HG03558 (cell line): ENCODE measurements at regions not wholly inside any gene's neighbourhood (a gene's known extent, or its start where the extent isn't known, plus 50 kb on each side); places are given as distances from the start of the nearest gene placed in this dataset.
"Not testable (repeated sequence)": the region's sequence is repeated elsewhere in the genome, so short reads cannot be mapped to it uniquely, and the experiment has no call there.

ENCODE experiments used
- ATAC-seq: cut with Tn5 transposase; IDR thresholded peaks from one replicate; pipeline ENCODE4 v1.9.1; 2021; ENCODE audit warnings: moderate number of reproducible peaks; ENCODE audit not compliant: unreplicated experiment; ENCODE audit errors: extremely low read depth

DNA sequence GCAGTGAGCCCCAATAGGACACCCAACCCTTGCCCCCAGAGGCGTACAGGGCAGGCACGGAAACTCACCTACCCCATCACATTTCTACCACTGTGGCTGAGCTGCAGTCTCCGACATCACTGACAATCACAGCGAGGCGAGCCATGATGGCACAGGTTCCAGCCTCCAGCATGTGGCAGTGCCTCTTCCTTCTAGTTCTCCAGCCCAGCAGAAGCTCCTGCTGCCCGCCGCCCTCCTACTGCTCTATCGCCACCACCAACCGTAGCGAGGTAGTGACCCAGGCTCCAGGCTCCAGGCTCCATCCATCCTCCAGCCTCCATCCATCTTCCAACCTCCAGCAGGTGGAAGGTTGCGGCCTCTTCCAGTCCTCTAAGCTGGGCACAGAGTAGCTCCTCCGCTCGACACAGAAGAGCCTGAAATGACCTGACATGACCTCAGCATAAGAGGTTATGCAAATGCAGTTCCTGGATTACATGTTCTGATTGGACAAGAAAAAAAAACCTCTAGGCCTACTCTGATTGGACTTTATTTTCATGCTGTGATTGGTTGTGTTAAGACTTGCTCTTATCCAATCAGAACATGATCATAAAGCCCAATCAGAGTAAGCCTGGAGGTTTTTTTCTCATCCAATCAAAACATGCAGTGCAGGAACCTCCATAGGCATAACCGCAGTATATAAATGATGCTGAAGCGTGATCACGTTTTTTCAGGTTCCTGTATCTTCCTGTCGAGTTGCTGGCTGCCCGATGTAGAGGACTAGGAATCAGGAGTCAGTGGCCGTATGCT is 438.9 kb upstream of the ZNF337 start:
- no peak for ATAC-seq

DNA sequence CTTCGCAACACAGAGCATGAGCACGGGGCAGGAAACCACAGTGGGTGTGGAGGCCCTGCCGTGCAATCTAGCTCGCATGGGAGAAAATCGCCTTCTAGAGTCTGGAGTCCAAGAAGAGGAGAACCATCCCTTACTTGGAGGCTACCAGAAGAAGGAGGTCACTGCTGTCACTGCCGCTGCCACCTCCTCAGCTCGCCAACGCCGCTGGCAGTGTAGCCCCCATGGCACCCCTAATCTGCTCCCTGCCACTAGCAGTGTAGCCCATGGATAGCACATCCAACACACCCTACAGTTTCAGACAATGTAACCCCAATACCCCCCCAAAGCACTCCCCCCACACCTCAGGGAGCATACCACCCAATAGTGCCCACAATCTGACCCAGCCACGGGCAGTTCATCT is 438.0 kb upstream of the ZNF337 start:
- no peak for ATAC-seq

DNA sequence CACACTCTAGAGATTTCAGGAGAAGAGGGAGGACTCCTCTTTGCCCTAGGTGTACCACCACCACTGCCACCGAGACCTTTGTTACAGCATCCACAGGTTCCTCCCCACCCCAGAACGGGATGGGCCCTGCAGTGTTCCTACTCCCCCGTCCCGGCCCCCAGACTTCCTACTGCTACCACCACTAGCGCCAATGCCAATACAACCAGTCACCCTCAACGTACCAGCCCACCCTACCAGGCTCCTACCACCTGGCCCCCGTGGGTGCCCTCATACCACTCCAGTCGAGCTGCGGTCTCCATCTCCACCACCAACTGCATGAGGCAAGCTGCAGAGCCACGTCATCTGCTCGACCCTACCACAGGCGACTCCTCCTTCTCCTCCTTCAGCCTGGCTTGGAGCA is 437.1 kb upstream of the ZNF337 start:
- not testable (repeated sequence) for ATAC-seq

DNA sequence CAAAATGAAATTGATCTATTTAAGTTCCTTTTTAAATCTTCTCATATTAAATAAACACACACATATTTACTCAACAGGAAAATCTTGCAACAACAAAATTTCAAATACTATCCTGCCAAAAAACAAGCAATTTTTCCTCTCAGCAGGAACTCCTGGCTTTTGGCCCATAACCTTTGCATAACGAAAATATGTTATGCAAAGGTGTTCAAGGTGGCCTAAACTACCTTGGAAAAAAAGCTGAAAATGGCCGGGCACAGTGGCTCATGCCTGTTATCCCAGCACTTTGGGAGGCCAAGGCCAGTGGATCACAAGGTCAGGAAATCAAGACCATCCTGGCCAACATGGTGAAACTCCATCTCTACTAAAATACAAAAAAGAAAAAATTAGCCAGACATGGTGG is 424.3 kb upstream of the ZNF337 start:
- ATAC-seq: not testable (repeated sequence)

DNA sequence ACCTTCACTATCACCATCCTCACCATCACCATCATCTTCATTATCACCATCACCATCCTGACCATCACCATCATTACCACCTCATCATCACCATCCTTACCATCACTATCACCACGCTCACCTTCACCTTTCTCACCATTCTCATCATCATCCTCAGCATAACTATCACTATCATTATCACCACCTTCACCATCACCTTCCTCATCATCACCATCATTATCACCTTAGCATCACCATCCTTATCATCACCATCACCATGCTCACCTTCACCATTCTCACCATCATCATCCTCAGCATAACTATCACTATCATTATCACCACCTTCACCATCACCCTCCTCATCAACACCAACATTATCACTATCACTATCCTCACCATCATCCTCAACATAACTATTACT is 397.8 kb upstream of the ZNF337 start:
- not testable (repeated sequence) for ATAC-seq

DNA sequence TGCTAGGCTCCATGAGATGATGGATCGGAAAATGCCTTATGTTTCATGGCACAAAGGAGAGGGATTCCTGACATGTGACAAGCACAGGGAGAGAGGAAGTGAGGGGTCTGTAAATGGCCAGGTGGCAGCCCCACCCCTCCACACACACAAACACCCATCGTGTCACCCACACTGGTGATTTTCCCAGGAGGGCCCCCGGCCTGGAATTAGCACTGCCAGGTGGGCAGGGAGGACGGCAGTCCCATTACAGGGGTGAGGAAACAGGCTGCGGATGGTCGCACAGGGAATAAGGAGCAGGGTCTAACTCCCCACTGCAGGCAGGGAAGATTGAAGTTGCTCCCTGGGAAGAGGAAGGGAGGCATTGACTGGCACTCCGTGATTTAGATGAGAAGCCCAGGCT is 395.3 kb upstream of the ZNF337 start:
- not testable (repeated sequence) for ATAC-seq

DNA sequence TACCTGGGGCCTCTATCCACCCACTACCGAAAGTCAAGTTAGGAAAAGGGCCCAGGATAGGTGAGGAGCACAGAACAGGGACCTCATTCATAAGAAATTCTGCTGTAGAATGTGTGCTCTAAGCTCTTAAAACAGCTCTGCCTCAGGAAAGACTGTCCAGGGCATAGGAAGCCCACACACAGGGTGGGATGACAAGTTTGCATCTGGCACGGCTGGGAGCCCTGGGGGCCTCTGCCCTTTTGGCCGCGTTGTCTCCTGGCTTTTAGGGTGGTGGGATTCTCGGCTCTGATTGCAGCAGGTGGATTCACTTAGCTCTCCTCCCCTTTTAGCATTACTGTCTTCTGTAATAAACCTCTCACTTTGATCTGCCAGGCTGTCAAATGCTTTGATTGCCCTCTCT is 389.5 kb upstream of the ZNF337 start:
- ATAC-seq: not testable (repeated sequence)

DNA sequence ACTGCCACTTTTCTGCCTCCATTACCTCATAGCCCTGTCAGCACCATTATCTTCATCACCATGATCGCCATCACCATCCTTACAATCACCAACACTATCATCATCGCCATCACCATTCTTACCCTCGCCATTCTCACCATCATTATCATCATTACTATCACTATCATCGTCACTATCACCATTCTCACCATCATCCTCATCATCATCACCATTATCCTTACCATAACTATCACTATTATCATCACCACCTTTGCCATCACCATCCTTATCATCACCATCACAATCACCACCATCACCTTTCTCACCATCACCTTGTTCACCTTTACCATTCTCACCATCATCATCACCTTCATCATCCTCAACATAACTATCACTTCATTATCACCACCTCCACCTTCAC is 377.3 kb upstream of the ZNF337 start:
- not testable (repeated sequence) for ATAC-seq

DNA sequence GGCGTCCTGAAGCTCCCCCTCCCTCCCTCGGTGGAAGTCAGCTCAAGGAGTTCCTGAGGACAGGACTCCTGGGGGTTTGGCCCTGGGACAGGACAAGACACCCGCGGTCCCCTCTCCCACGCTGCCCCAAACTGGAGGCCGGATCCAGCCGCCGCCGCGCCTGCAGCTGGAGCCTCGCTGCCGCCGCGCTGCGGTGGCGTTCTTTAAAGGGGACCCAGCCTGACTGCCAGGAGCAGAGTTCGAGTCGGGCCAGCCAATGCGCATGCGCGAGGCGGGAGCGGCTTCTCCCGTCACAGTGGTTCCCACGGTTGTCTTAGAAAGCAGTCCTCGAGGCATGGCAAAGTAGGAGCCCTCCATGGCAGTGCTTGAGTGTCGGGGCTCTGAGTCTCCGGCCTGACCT is 362.7 kb upstream of the ZNF337 start:
- not testable (repeated sequence) for ATAC-seq

DNA sequence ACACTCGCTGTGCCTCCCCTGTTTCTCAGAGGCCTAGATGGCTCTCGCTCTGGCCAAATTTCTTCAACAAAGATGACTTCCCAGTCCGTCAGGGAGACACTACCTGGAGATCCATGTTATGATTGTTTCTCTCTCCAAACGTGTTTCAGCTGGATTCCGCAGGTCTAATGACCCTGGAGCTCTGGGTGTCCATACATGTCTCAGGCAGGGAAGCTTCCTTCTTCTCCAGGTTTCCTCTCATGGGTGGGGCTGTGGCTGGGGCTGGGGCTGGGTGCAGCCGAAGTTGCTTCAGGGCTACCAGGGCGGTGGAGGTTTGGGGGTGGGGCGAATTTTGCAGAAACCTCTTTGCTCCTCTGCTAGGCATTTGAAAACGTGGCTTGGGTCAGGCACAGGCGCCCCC is 361.8 kb upstream of the ZNF337 start:
- ATAC-seq: not testable (repeated sequence)

DNA sequence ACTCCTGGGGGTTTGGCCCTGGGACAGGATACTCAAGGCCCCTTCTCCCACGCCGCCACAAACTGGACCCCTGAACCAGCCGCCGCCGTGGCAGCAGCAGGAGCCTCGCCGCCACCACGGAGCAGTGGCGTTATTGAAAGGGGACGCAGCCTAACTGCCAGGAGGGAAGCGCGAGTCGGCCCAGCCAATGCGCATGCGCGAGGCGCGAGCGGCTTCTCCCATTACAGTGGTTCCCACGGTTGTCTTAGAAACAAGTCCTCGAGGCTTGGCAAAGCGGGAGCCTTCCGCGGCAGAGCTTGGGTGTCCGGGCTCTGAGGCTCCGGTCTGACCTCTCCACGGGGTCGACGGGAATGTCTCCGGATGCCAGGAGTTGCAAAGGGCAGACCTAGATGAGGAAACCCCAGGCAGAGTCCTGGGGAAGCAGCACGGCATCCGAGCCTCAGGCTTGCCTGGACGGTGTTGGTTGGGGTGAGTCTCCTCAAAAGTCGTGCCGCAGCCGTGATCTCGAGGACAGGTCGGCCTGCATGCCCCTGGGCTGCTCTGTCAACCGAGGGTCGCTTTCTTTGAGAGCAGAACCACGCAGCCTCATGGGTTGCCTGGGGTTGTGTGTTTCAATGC is 360.6 kb upstream of the ZNF337 start:
- not testable (repeated sequence) for ATAC-seq

DNA sequence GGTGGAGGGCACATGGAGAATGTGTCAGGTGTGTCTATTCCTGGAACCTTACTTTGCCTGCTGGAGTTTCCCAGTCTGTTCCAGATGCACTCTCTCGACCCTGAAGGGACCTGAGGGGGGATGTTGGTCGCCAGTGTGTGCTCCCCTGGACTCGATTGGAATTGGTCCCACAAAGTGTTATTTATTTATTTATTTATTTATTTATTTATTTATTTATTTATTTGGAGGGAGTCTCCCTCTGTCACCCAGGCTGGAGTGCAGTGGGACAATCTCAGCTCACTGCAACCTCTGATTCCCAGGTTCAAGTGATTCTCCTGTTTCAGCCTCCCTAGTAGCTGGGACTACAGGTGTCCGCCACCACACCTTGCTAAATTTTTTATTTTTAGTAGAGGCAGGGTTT is 329.1 kb upstream of the ZNF337 start:
- ATAC-seq: not testable (repeated sequence)

DNA sequence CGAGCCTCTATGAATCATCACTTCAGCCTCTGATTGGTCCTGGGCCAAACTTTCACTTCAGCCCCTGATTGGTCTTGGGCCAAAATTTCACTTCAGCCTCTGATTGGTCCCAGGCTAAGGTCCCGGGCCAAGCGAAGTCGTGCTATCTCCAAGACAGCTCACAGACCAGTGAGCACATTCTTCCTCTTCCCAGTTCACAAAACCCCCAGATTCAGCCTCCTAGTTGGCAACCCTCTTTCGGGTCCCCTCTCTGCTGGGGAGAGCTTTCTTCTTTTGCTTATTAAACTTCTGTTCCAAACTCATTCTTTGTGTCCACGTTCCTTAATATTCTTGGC is 314.3 kb upstream of the ZNF337 start:
- not testable (repeated sequence) for ATAC-seq

DNA sequence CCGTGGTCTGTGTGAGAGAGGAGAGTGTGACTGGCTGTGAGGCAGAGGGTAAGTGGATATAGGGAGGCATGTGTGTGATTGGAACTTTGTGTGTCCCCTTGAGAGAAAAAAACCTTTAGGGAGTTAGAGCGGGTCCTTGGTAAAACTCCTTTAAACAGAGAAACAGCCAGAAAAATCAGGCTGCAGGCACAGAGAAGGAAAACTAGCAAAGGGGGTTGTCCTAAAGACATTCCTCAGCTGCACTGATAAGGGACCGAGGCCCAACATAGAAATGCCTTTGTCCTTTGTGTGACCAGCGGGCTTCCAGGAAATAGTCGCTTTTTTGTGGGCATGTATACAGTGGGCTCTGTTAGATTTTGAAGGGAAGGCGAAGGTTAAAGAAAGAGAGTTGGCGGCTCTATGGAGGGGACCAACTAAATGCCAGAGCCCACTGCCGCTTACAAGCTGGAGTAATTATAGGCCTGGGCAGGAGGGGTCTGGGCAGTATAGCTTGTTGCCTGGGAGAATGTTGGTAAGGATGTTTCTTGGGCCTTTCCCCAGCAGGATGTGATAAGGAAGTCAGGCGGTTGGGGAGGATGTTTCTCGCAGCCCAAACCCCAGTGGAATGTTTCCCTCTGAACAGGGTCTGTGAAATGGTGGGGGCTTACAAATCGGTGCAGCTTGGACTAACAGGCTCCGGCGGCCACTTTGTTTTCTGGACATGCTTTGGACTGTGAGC is 313.7 kb upstream of the ZNF337 start:
- ATAC-seq: not testable (repeated sequence)

DNA sequence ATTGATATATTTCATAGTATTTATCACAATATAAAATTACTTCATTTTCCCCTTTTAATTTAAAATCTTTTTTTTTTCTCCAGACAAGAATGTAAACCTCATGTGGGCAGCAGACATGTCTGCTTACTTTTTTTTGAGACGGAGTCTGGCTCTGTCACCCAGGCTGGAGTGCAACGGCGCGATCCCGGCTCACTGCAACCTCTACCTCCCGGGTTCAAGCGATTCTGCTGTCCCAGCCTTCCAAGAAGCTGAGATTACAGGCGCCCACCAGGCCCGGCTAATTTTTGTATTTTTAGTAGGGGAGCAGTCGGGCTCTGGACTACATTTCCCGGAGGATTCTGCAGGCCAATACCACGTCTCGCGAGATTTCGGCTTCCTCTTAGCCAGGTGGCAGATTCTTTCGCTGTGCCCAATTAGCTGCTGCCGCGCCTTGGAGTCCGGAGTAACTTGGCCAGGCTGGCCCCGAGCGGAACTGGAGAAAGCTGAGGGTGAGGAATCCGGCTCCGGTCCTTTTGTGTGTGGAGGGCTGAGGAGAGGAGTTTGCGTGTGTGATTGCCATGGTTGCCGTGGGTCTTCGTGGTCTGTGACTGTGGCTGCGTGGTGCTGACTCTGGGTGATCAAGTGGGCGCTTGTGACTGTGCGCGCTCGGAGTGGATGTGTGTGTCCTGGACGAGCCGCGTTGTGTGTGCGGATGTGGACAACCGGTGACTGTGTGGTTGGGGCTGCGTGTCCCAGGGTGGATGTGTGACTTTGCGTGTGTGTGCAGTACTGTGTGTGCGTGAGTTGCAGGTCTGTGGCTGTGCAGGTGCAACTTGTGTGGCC is 313.0 kb upstream of the ZNF337 start:
- ATAC-seq: not testable (repeated sequence)

DNA sequence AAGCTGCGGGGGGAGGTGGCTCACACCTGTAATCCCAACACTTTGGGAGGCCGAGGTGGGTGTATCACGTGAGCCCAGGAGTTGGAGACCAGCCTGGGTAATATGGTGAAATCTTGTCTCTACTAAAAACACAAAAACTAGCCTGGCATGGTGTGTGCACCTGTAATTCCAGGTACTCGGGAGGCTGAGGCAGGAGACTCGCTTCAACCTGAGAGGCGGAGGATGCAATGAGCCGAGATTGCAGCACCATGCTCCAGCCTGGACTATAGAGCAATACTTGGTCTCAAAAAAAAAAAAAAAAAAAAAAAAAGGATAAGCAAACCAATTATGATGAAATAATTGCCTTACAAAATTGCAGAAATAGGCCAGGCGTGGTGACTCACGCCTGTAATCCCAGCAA is 311.4 kb upstream of the ZNF337 start:
- not testable (repeated sequence) for ATAC-seq

DNA sequence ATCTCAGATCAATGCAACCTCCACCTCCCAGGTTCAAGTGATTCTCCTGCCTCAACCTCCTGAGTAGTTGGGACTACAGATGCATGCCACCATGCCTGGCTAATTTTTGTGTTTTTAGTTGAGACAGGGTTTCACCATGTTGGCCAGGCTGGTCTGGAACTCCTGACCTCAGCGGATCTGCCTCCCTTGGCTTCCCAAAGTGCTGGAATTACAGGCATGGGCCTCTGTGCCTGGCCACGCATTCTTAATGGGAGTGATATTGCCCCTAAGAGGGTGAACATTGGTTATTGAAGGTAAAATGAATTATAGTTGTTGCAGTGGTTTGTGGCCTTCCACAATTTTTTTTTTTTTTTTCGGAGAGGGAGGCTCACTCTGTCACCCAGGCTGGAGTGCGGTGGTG is 309.5 kb upstream of the ZNF337 start:
- not testable (repeated sequence) for ATAC-seq

DNA sequence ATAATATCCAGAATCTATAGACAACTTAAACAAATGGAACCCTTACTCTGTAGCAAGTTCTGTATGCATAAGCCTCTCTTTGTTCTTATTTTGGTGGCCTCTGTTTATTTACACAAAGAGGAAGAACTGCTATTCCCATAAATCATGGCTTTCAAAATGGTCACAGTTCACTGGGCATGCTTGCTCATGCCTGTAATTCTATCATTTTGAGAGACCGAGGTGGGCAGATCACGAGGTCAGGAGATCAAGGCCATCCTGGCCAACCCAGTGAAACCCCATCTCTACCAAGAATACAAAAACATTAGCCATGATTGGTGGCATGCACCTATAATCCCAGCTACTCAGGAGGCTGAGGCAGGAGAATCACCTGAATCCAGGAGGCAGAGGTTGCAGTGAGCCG is 307.3 kb upstream of the ZNF337 start:
- not testable (repeated sequence) for ATAC-seq

DNA sequence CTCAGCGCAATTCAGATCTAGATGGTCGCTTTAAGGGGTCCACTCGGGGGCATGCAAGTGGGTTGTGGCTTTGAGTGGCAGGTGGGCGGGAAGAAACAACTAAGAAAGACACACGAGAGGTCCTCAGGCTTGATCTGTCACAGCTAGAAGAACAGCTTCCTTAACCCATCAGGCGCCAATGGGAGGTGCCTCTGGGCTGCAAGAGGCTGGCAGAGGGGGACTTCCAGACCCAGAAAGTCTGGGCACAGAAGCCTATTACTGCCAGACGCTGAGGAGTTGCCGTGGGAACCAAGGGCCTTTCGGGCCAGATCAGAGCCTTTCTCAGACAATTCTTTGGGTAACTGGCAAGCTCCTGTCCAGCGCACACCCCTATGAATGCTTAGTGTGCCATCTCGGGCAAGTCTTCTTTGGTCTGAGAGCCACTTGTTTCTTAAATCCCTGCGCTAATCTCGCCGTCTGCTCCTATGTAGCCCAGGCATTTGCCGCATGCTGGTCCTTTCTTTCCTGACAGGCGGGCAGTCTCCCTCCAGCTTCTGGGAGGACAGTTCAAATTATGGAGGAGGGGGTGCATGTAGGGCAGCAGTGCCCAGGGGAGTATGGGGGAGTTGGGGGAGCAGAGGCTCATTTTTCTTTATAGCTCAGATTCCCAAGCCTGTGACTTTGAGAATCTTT is 300.9 kb upstream of the ZNF337 start:
- not testable (repeated sequence) for ATAC-seq

DNA sequence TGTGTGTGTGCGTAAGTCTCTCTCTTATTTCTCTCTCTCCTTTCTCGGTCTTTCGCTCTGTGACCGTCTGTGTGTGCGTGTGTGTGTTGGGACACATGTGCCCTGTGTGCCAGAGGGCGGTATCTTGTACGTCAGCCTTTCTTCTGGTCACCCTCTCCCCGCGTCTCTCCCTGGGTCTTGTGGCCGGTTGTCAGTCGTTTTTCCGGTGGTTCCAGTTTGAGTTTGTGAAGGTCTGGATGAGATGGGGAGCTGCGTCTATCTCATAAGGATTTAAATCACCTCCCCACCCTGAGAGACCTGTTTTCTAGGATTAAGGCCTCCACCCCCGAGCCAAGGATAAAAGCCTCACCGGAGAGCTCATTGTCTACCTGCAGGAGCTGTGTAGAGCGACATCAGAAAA is 295.5 kb upstream of the ZNF337 start:
- ATAC-seq: no peak
